Endothelial cell of umbilical vein (primary cell): ENCODE measurements at regions not wholly inside any gene's neighbourhood (a gene's known extent, or its start where the extent isn't known, plus 50 kb on each side); places are given as distances from the start of the nearest gene placed in this dataset.

Source experiments
- BruUV-seq: library from RNA; stranded (reverse); fragments of 400-500 nt; replicated peaks from 2 replicates; lab custom pipeline; 2021; lab: Mats Ljungman, UMichigan
- CTCF ChIA-PET: fragments of 300-600, 350-600 bp; sonication (Branson Sonifier 250); formaldehyde crosslinking; loops from one replicate; lab custom pipeline; 2021; ENCODE audit warnings: antibody characterized with exemption, inconsistent platforms; lab: Charles Lee
- POLR2A ChIA-PET: fragments of 300-600, 350-600 bp; sonication (Branson Sonifier 250); formaldehyde crosslinking; loops from one replicate; lab custom pipeline; 2021; ENCODE audit warnings: antibody characterized with exemption, inconsistent platforms; lab: Charles Lee
- DNase-seq: peaks from one replicate; pipeline ENCODE4 v3.0.0-alpha.2; 2011; ENCODE audit warnings: low read depth, low spot score
- FAIRE-seq: peaks from 2 replicates; lab custom pipeline; 2011; peaks lifted over from hg19 to GRCh38; lab: Jason Lieb, UNC
- H2AFZ ChIP-seq: 2 replicates; pipeline ENCODE4 v1.6.0; 2012; ENCODE audit warnings: low read depth, low read length, control low read depth, inconsistent platforms
- H3K27ac ChIP-seq: 2 replicates; pipeline ENCODE4 v1.5.1; 2011; ENCODE audit warnings: low read depth, mild to moderate bottlenecking, control low read depth, low read length, moderate library complexity; ENCODE audit not compliant: insufficient read depth
- H3K27me3 ChIP-seq, 2 experiments: 2 replicates each; pipeline versions ENCODE4 v1.6.0 to v1.6.1; 2011; ENCODE audit warnings: low read length in 2 of 2, mixed read lengths in 1 of 2; ENCODE audit not compliant: control insufficient read depth in 2 of 2, insufficient read depth in 2 of 2
- H3K36me3 ChIP-seq, 2 experiments: 2 replicates in 1 of 2; 3 replicates in 1 of 2; pipeline ENCODE4 v1.5.1; 2011; ENCODE audit warnings: low read length in 2 of 2, mild to moderate bottlenecking in 1 of 2, moderate library complexity in 1 of 2; ENCODE audit not compliant: control insufficient read depth in 2 of 2, insufficient read depth in 2 of 2; ENCODE audit errors: extremely low read depth in 1 of 2
- H3K4me1 ChIP-seq: 3 replicates; pipeline ENCODE4 v1.5.1; 2011; ENCODE audit warnings: mild to moderate bottlenecking, low read length; ENCODE audit not compliant: control insufficient read depth, insufficient read depth; ENCODE audit errors: extremely low read depth
- H3K4me2 ChIP-seq: 2 replicates; pipeline ENCODE4 v1.6.1; 2011; ENCODE audit warnings: low read length, control low read depth, mixed read lengths; ENCODE audit not compliant: insufficient read depth
- H3K4me3 ChIP-seq, 3 experiments: fragments of 200-600 bp in 1 of 3; sonication (generic), shearing (Covaris generic) in 1 of 3; replicated peaks in 1 of 3; 2 replicates each; pipeline ENCODE4 v1.5.1; 2011 to 2016; ENCODE audit warnings: control low read depth in 3 of 3, low read length in 3 of 3, mild to moderate bottlenecking in 2 of 3, inconsistent platforms in 1 of 3, low read depth in 1 of 3, moderate library complexity in 1 of 3; ENCODE audit not compliant: insufficient read depth in 1 of 3
- H3K79me2 ChIP-seq: 2 replicates; pipeline ENCODE4 v1.6.0; 2012; ENCODE audit warnings: low read length, inconsistent platforms; ENCODE audit not compliant: control insufficient read depth, insufficient read depth
- H3K9ac ChIP-seq: replicated peaks from 2 replicates; pipeline ENCODE3; 2011; ENCODE audit warnings: low read length, control low read depth; ENCODE audit not compliant: insufficient read depth; ENCODE audit errors: extremely low read depth
- H3K9me1 ChIP-seq: replicated peaks from 3 replicates; pipeline ENCODE4 v1.6.0; 2011; ENCODE audit warnings: mild to moderate bottlenecking, low read length; ENCODE audit not compliant: control insufficient read depth, insufficient read depth; ENCODE audit errors: extremely low read depth
- H3K9me3 ChIP-seq: replicated peaks from 2 replicates; pipeline ENCODE4 v1.5.1; 2012; ENCODE audit warnings: low read length, inconsistent platforms; ENCODE audit not compliant: control insufficient read depth, insufficient read depth
- H4K20me1 ChIP-seq: replicated peaks from 2 replicates; pipeline ENCODE3; 2011; ENCODE audit warnings: mild to moderate bottlenecking, low read length; ENCODE audit not compliant: control insufficient read depth, insufficient read depth; ENCODE audit errors: extremely low read depth
- CTCF ChIP-seq, 2 donors: IDR thresholded peaks; 1 replicate in 1 of 2; 2 replicates in 1 of 2; pipeline ENCODE4 v1.5.1; 2011; ENCODE audit warnings: low read length in 2 of 2, mild to moderate bottlenecking in 2 of 2, moderate library complexity in 2 of 2, control low read depth in 1 of 2, inconsistent platforms in 1 of 2, low read depth in 1 of 2; ENCODE audit not compliant: insufficient read depth in 1 of 2; ENCODE audit errors: extremely low read depth in 1 of 2
- EZH2 ChIP-seq: IDR thresholded peaks from 2 replicates; pipeline ENCODE4 v1.6.1; 2012; ENCODE audit warnings: borderline replicate concordance, low read depth, mild to moderate bottlenecking, moderate library complexity, low read length, inconsistent platforms; ENCODE audit not compliant: severe bottlenecking
- FOS ChIP-seq: IDR thresholded peaks from 2 replicates; pipeline ENCODE4 v1.6.1; 2011; ENCODE audit warnings: mild to moderate bottlenecking, low read length, moderate library complexity, borderline replicate concordance; ENCODE audit not compliant: insufficient read depth
- GATA2 ChIP-seq: IDR thresholded peaks from 2 replicates; pipeline ENCODE4 v1.7.0; 2011; ENCODE audit warnings: low read depth, mild to moderate bottlenecking, moderate library complexity, mixed read lengths, low read length; ENCODE audit not compliant: insufficient read length, insufficient read depth
- JUN ChIP-seq: IDR thresholded peaks from 2 replicates; pipeline ENCODE4 v1.6.1; 2011; ENCODE audit warnings: borderline replicate concordance, low read depth; ENCODE audit not compliant: insufficient read length, insufficient read depth
- MAX ChIP-seq: IDR thresholded peaks from 2 replicates; pipeline ENCODE4 v1.6.1; 2011; ENCODE audit not compliant: insufficient read depth, insufficient read length
- MYC ChIP-seq: IDR thresholded peaks from one replicate; pipeline ENCODE4 v1.6.1; 2011; ENCODE audit warnings: mild to moderate bottlenecking, low read depth, low read length
- POLR2A ChIP-seq: IDR thresholded peaks from 2 replicates; pipeline ENCODE4 v1.6.1; 2012; ENCODE audit warnings: low read depth, mild to moderate bottlenecking, control low read depth, low read length
- POLR2AphosphoS5 ChIP-seq: IDR thresholded peaks from 2 replicates; pipeline ENCODE4 v1.6.1; 2012; ENCODE audit warnings: low read depth, mild to moderate bottlenecking, control low read depth, low read length, moderate library complexity; ENCODE audit not compliant: insufficient read depth
- dilution Hi-C: fragments of 300-500 bp; cut with MboI; formaldehyde crosslinking; loops from one replicate; pipeline ENCODE4 v1.15.0; 2019; ENCODE audit warnings: low sequenced_read_pairs; ENCODE audit not compliant: extremely low pct_ligation_motif_present
- intact Hi-C: fragments of 100-400 bp; cut with micrococcal nuclease; formaldehyde crosslinking; loops from one replicate; pipeline ENCODE4 v1.10.0; 2022

- no TSS peak for BruUV-seq
- H3K9ac ChIP-seq, result no peak overlapping the region
- ChIA-PET POLR2A (no interaction called here), CTCF (interaction anchor here (1.3 to 1.4 kb wide), 2 partner anchors 12 to 110 kb away, joined by 3 to 4 read pairs; no protein-coding TSS in a partner anchor)
- H3K9me1 ChIP-seq, result no peaks in the 10 kb centered on the region
- H4K20me1 ChIP-seq, result peaks cover 7% of the 10 kb centered on the region
- no peak overlapping the region for H3K4me2 ChIP-seq
- peaks cover 40% of the 10 kb centered on the region for H3K79me2 ChIP-seq
- H3K27ac ChIP-seq, result no peak overlapping the region
- no peaks in the 10 kb centered on the region for H3K36me3 ChIP-seq
- H3K4me1 ChIP-seq, result no peaks in the 10 kb centered on the region
- no peak overlapping the region for H3K4me3 ChIP-seq
- intact Hi-C loops, result no loop called here
- DNase-seq (no peak), FAIRE-seq (no peak)
- no peak overlapping the region for H2AFZ ChIP-seq
- TF ChIP-seq MAX (no peak), FOS (no peak), POLR2AphosphoS5 (no peak), CTCF (IDR thresholded peaks at IDR 0.05; ENCODE audit: extremely low read depth in 1 of 2, insufficient read depth in 1 of 2, low read depth in 1 of 2, low read length in 2 of 2) (no peak), MYC (no peak), POLR2A (no peak), GATA2 (no peak), JUN (no peak), EZH2 (no peak)
- H3K9me3 ChIP-seq, result no peaks in the 10 kb centered on the region
- no peaks in the 10 kb centered on the region for H3K27me3 ChIP-seq
- dilution Hi-C loops, result no loop called here
Observed at GRCh38 chr6:56741472-56741871, 98.8 kb upstream of the DST start.
